Natural killer cell (primary cell): ENCODE measurements at regions not wholly inside any gene's neighbourhood (a gene's known extent, or its start where the extent isn't known, plus 50 kb on each side); places are given as distances from the start of the nearest gene placed in this dataset.

Experiments used
- ATAC-seq, 3 donors: fragments of 150-1000 bp in 2 of 3; fragments of 200-7000 bp in 1 of 3; cut with Tn5 transposase; 1 replicate in 1 of 3; 2 replicates in 2 of 3; pipeline ENCODE4 v1.10.0; 2021; ENCODE audit warnings: mild to moderate bottlenecking in 2 of 3, moderate library complexity in 2 of 3
- DNase-seq, 2 donors: peaks; one replicate each; pipeline versions ENCODE4 v3.0.0 to v3.0.0-alpha.2; 2013 to 2021; ENCODE audit warnings: mixed read lengths in 1 of 2
- H3K27ac ChIP-seq: one replicate; pipeline ENCODE4 v1.5.1; 2013; ENCODE audit warnings: mild to moderate bottlenecking, low read length
- H3K27me3 ChIP-seq: one replicate; pipeline ENCODE4 v1.6.1; 2013; ENCODE audit warnings: low read length; ENCODE audit not compliant: control insufficient read depth, insufficient read depth
- H3K36me3 ChIP-seq: one replicate; pipeline ENCODE4 v1.6.1; 2013; ENCODE audit warnings: low read length; ENCODE audit not compliant: control insufficient read depth, insufficient read depth
- H3K4me1 ChIP-seq: one replicate; pipeline ENCODE4 v1.6.1; 2013; ENCODE audit warnings: low read length; ENCODE audit not compliant: control insufficient read depth, insufficient read depth
- H3K4me3 ChIP-seq: one replicate; pipeline ENCODE4 v1.5.1; 2013; ENCODE audit warnings: low read length
- H3K9me3 ChIP-seq: one replicate; pipeline ENCODE4 v1.6.1; 2013; ENCODE audit warnings: low read length; ENCODE audit not compliant: control insufficient read depth, insufficient read depth
- H3K27ac Mint-ChIP-seq, 2 donors: one replicate each; pipeline ENCODE4 v1.8.0; 2022; ENCODE audit warnings: mild to moderate bottlenecking in 2 of 2, mixed read lengths in 2 of 2, moderate library complexity in 1 of 2
- H3K27me3 Mint-ChIP-seq, 2 donors: one replicate each; pipeline ENCODE4 v1.8.0; 2022; ENCODE audit warnings: low read depth in 2 of 2, mixed read lengths in 2 of 2
- H3K36me3 Mint-ChIP-seq: one replicate; pipeline ENCODE4 v1.8.0; 2022; ENCODE audit warnings: mixed read lengths
- H3K4me1 Mint-ChIP-seq, 2 donors: one replicate each; pipeline ENCODE4 v1.8.0; 2022; ENCODE audit warnings: mixed read lengths in 2 of 2
- H3K4me3 Mint-ChIP-seq: one replicate; pipeline ENCODE4 v1.8.0; 2022; ENCODE audit warnings: mild to moderate bottlenecking, moderate library complexity, mixed read lengths
- H3K9me3 Mint-ChIP-seq, 2 donors: one replicate each; pipeline ENCODE4 v1.8.0; 2022; ENCODE audit warnings: mixed read lengths in 2 of 2
- CTCF ChIP-seq: fragments of 200-600 bp; IDR thresholded peaks from one replicate; pipeline ENCODE4 v1.8.0; 2022; ENCODE audit warnings: antibody characterized with exemption
- WGBS: methylation state at CpG from one replicate; pipeline ENCODE4 v1.1.7; 2013; ENCODE audit warnings: missing lambda C conversion rate; ENCODE audit not compliant: insufficient coverage; 5-methylcytosine and 5-hydroxymethylcytosine counted together
- intact Hi-C: fragments of 100-400 bp; cut with micrococcal nuclease; formaldehyde crosslinking; loops from one replicate; pipeline ENCODE4 v1.14.2; 2022

DNA sequence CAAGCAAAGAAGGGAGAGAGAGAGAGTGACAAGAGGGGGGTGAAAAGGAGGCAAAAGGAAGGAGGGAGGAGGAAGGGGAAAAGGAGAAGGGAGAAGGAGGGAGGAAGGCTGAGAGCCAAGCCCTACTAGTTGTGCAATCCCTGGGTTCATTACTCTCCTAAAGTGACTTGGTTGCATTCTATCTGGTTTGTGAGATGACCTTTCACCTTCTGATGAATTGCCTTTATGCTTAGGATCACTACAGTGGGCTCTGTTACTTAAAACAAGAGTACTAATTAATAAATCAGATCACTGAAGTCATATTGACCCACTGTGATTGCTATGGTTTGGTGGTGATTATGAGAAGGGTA, 144.9 kb downstream of the KIF20B start:
- Mint-ChIP-seq H3K4me1 (no peaks in the 10 kb centered on the region), H3K27me3 (peaks cover 12 to 23% of the 10 kb centered on the region in 2 donors), H3K4me3 (no peak overlapping the region), H3K27ac (no peak overlapping the region), H3K36me3 (no peaks in the 10 kb centered on the region), H3K9me3 (no peaks in the 10 kb centered on the region)
- Histone ChIP-seq H3K27me3 (no peaks in the 10 kb centered on the region), H3K27ac (no peak overlapping the region), H3K36me3 (no peaks in the 10 kb centered on the region), H3K4me3 (no peak overlapping the region), H3K9me3 (no peaks in the 10 kb centered on the region), H3K4me1 (no peaks in the 10 kb centered on the region)
- intact Hi-C loops = no loop called here
- DNase-seq = no peak
- no peak for ATAC-seq
- no peak for TF ChIP-seq CTCF

- Histone ChIP-seq H3K4me3 (no peak overlapping the region), H3K36me3 (no peaks in the 10 kb centered on the region), H3K9me3 (no peaks in the 10 kb centered on the region), H3K27me3 (no peaks in the 10 kb centered on the region), H3K4me1 (no peaks in the 10 kb centered on the region), H3K27ac (no peak overlapping the region)
- DNase-seq = no peak
- no peak overlapping the region for H3K4me3 Mint-ChIP-seq
- intact Hi-C loops = no loop called here
- TF ChIP-seq CTCF = no peak
- no peaks in the 10 kb centered on the region for H3K36me3 Mint-ChIP-seq
- no peak for ATAC-seq
- no peaks in the 10 kb centered on the region for H3K4me1 Mint-ChIP-seq
- WGBS = 82% methylated on average over 1 of the region's 1 CpG
- H3K9me3 Mint-ChIP-seq = no peaks in the 10 kb centered on the region
- no peak overlapping the region for H3K27ac Mint-ChIP-seq
- peaks cover 10 to 23% of the 10 kb centered on the region in 2 donors for H3K27me3 Mint-ChIP-seq
Observed at GRCh38 chr10:89846786-89847185, 145.4 kb downstream of the KIF20B start.

DNA sequence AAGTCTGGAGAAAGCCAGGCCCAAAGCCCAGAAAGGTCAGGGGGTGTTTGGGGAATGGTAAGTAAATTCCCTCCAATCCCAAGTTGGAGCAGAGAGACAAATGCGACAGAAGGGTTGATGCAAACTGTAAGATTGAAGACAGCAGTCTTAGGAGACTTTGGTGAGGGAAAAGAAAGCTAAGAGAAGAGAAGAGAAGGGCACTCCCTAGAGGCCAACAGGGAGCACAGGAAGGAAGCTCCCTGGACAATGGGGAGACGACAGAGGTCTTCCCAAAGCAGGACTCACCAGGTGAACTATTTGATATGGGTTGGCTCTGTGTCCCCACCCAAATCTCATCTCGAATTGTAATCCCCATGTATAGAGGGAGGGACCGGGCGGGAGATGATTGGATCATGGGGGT, 151.5 kb downstream of the KIF20B start:
- H3K4me3 Mint-ChIP-seq = no peak overlapping the region
- H3K9me3 ChIP-seq = no peaks in the 10 kb centered on the region
- no peaks in the 10 kb centered on the region for H3K36me3 Mint-ChIP-seq
- no peak overlapping the region for H3K27ac ChIP-seq
- no peak for DNase-seq
- no peaks in the 10 kb centered on the region for H3K9me3 Mint-ChIP-seq
- no peak for TF ChIP-seq CTCF
- WGBS = 92% methylated on average over 3 of the region's 5 CpGs
- H3K4me1 Mint-ChIP-seq = no peaks in the 10 kb centered on the region
- no peaks in the 10 kb centered on the region for H3K27me3 ChIP-seq
- no peaks in the 10 kb centered on the region for H3K36me3 ChIP-seq
- no peak overlapping the region for H3K27ac Mint-ChIP-seq
- no peak overlapping the region for H3K4me3 ChIP-seq
- H3K27me3 Mint-ChIP-seq = peaks cover 3 to 15% of the 10 kb centered on the region in 2 donors
- no peaks in the 10 kb centered on the region for H3K4me1 ChIP-seq
- no peak for ATAC-seq
- intact Hi-C loops = no loop called here

- intact Hi-C loops = no loop called here
- no peak for TF ChIP-seq CTCF
- 94% methylated on average over 15 of the region's 18 CpGs for WGBS
Observed at GRCh38 chr10:89853781-89854191, 152.4 kb downstream of the KIF20B start.

More at GRCh38 chr10:89853781-89854191, 152.4 kb downstream of the KIF20B start:
- H3K4me1 Mint-ChIP-seq = no peaks in the 10 kb centered on the region
- H3K27me3 Mint-ChIP-seq = peaks cover 3 to 14% of the 10 kb centered on the region in 2 donors
- H3K27ac ChIP-seq = no peak overlapping the region
- no peak overlapping the region for H3K4me3 ChIP-seq
- ATAC-seq = no peak
- no peaks in the 10 kb centered on the region for H3K9me3 ChIP-seq
- H3K36me3 Mint-ChIP-seq = no peaks in the 10 kb centered on the region
- DNase-seq = no peak
- H3K27ac Mint-ChIP-seq = no peak overlapping the region
- H3K4me3 Mint-ChIP-seq = no peak overlapping the region
- H3K27me3 ChIP-seq = no peaks in the 10 kb centered on the region
- no peaks in the 10 kb centered on the region for H3K4me1 ChIP-seq
- H3K36me3 ChIP-seq = no peaks in the 10 kb centered on the region
- no peaks in the 10 kb centered on the region for H3K9me3 Mint-ChIP-seq
